ENCODE measurements at regions not wholly inside any gene's neighbourhood (a gene's known extent, or its start where the extent isn't known, plus 50 kb on each side); places are given as distances from the start of the nearest gene placed in this dataset.
"Not testable (repeated sequence)": the region's sequence is repeated elsewhere in the genome, so short reads cannot be mapped to it uniquely, and the experiment has no call there.

DNA sequence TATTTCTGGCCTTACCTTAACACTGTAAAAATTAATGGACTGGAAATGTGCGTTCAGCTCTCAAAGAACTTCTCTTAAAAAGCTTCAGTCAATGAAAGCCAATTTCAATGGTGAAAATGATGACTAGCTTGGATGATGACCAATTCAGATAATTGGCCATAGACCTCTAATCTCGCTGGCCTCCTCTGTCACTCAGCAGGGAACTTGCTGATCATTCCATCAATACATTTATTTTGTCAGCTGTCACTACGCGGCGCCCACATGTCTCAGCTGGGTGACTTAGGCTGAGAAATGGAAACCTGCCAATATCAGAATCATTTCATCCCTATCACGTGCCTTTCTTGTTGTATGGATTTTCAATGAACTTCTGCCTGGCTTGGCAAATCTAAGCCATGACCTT, 673.0 kb upstream of the AUTS2 start:
- no peak for DNase-seq (ENCODE audit: low spot score)

DNA sequence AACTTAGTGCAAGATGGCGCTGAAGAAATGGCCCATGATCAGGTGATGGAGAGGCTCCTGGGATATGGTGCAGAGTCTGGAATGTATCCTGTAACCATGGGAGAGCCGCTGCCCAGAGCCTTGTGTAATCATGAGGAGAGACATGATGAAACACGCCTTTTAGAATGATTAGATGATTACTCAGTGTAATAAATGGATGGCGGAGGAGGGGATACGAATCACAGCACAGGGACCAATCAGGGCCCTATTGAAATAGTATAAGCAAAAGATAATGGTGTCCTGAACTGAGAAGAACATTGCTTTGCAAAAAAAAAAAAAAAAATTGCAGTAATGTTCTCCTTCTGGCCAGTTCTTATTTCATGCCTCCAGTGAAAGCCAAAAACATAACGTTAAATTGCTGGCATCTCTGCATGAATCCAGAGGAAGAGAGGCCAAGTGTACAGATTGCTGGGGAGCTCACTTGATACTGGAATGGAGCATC, 668.5 kb upstream of the AUTS2 start:
- DNase-seq (ENCODE audit: low spot score): no peak

DNA sequence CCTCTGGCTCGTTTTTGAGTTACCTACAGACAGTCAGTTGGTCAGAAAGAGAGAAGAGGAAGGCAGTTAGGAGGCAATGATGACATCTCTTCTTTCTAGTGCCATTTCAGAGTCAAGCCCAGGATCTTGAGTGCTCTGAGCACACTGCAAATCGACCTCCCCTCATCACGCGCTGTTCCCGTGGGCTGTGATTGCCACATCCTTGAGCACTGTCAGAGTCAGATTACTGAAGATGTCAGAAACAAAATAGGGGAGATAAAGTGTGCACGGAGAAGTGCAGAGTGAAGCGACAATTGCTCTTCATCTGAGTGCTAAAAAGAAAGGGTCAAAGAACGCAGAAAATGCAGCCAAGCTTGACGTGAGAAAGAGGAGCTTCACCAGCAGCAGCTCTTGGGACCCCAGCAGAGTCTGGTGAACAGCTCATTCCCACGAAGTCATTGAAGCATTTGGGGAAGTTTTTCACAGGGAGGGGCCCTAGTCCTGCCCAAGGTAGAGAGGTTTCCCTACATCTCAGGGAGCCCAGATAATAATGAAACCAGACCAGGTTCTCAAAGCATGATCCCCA, 661.7 kb upstream of the AUTS2 start:
- no peak for DNase-seq (ENCODE audit: low spot score)

DNA sequence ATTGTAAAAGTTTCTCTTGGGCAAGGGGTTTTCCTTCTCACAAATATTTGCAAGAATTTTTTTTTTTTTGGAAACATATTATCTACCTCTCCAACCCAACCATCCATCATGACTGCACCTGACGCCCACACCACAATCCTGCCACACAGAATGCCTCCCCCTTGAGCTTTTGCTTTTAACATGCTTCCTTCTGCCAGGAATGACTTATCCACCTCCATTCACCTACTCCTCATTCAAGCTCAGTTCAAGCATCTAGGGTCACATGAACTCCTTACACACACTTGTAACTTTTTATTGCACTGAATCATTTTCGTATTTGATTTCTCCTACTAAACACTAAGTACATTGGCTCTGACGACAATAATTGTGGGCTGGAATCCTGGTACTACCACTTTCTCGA, 660.1 kb upstream of the AUTS2 start:
- no peak for DNase-seq (ENCODE audit: low spot score)

DNA sequence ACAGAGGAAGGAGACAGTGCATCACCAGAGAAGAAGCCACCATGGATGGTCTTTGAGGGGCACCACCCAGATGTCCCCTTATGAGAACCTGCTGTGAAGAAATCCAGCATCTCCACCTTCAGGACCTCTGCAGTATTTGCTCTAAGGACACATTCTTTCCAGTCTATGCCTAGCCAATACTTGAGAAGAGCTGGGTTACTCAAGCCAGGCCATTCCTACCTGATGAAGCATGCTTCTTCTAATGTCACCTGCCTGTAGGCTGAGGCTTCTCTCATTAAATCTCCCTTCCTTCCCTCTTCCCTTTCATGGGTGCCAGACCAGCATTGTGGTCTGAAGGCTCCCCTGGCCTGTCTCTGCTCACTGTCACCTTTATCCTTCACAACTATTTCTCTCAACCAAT, 654.5 kb upstream of the AUTS2 start:
- DNase-seq (ENCODE audit: low spot score): no peak

DNA sequence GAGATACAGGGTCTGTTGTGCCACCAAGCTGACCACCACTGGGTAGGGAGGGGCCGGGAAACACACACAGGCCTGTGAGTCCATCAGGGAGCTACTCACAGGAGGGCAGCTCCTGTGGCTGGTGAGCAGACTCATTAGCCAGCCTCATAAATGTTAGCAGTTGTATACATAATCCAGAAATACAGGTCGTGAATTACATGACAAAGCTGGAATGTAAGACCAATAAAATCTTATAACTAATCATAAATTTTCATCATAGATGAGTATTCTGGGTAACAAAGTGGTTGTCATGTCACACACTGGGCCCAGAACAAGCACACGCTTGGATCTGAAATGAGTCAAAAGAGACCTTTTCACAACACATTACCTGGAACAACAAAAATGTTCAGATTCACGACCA, 642.6 kb upstream of the AUTS2 start:
- no peak for DNase-seq (ENCODE audit: low spot score)

DNA sequence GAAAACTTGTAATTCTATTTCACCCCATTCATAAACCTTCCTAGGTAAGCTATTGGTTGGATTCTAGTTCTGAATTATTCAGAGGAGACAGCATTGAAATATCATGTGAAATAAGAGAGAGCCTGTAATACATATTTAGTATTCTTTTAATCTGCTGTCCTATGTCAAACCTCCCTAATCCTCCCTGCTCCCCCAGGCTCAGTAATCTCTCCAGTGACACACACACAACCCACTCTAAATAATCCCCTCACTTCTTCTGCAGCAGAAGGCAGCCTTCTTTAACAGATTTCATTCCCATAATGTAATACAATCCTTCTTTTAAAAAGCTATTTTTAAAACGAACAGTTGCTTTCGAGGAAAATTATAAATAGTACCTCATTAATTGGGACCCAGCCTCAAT, 639.7 kb upstream of the AUTS2 start:
- DNase-seq (ENCODE audit: low spot score): no peak

DNA sequence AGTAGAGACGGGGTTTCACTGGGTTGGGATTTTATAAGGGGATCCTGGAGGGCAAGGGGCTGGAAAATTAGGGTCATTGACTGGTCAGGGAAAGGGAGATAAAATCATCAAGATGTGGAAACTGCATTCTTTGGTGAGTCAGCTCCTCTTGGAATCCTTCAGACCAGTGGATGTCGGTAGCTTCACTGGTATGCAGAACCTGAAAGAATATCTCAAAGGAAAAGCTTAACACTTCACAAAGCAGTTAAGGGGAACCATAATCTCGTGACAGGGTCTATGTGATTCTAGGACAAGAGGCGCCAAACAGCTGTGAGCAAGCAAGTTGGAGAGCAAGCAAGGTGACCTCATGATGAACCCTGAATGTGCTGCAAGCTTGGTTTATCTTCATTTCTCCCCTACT, 634.7 kb upstream of the AUTS2 start:
- no peak for DNase-seq (ENCODE audit: low spot score)

DNA sequence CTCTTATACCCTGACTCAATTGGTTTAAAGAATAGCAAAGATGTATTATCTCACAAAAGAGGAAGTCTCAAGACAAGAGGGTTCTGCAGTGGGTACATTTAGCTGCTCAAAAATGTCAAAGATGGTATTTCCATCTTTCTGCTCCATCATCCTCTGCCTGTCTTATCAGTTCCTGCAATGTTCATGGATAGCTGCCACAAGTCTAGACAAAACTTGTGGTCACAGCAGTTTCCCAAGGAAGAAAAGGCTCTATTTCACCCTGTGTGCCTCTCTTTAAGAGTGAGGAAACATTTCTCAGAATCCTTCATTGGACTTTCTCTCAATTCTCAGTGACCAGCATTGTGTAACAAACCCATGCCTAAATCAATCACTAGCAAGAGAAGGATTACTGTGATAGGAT, 634.2 kb upstream of the AUTS2 start:
- DNase-seq (ENCODE audit: low spot score): no peak

DNA sequence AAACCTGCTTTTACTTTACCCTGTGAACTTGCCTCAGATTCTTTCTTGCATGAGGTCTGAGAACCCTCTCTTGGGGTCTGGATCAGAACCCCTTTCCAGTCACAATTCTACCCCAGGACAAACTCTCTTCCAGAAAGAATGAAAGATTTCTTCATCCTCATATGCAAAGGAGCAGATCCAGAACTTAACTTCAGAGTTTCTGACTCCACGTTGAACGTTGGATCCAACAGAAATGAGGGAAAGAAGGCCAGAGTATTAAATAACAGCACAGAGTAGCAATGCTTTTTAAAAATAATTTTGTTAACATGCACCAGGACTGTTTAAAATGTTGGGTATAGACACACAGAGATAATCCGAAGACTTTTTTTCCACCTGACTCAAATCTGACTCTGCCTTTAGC, 632.9 kb upstream of the AUTS2 start:
- no peak for DNase-seq (ENCODE audit: low spot score)

DNA sequence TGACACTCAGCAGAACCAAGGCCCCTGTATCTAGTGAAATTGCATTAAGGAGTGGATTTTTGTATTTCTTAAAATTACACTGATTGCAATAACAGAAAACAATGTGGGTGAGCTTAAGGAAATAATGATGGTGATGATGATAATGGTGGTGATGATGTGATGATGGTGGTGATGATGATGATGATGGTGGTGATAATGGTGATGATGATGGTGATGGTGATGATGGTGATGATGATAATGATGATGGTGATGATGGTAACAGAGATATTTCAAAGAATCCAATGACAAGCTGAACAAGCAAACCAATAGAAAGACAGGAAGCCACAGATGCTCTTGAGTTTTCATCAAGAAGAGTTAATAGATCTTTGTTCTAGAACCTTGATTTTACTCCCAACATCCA, 630.7 kb upstream of the AUTS2 start:
- DNase-seq (ENCODE audit: low spot score): no peak

DNA sequence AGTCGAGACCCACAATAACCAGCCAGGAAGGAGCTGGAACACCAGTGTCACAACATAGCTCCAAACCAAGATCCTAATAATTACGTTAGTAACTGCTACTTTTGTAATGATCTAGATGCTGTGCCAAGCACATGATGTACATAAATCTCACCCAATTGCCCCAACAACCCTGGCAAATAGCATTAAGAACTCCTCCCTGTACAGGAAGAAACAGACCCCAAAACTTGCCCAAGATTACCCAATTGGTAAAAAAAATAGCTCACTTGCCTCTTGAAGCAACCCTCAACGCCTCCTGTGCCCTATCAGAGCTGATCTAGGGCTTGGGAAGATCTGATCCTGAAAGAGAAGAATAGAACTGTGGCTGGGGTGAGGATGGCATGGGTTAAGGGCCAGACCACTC, 628.7 kb upstream of the AUTS2 start:
- no peak for DNase-seq (ENCODE audit: low spot score)

DNA sequence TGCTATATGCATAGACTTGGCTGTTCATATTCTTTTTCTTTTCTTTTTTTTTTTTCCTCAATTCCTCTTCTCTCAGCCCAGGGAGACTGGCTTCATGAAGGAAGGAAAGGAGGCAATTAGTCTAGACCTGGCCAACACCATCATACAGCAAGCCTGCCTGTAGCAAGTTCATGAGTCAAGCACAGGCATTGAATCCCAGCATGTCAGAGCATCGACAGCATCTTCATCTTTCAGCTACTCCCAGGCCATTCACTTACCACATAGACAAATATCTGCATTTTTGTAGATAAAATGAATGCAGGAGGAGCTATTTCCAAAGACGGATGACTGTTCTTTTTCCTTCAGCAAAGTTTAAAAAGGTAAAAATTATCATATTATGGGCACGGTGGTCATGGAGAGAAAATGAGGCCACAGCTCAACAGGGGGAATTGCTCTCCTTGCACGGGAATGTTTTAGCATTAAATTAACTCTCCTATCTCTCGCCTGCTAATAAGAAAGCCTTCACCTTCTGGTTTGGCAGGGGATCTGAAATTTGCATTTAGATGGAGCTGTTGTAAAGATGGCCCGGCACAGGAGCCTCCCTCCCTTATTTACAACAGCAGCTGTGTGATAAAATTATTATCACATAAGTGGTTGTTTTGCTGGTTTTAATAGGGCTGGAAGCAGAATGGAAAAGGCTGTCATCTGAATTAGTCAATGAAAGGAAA, 626.5 kb upstream of the AUTS2 start:
- DNase-seq (ENCODE audit: low spot score): no peak

DNA sequence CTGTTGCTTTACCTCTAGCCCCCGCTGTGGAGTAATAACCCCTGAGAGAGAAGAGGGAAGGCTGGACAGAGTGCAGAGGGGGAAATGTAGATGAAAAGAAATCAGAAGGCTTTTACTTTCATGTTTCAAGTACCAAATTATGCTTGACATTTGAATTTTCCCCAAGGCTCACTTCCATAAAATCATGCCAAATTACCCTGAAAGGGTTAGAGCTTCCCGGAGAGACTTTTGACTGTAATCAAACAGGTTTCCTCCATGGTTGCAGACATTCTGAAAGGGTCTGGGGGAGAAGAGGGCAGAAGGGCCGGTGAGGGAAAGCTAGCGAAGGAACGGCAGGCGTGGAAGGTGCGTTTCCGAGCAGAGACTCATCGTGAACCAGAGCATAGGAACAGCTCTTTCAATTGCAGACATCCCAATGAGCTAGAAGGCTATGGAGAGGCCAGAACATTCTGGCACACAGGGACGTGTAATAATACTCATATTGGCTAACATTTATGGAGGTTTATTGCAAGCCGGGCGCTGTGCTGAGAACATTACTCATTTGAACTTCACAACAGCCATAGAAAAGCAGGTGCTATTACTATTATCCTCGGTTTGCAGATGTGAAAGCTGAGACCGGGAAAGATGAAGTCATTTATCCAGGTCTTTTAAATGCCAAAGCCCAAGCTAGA, 620.8 kb upstream of the AUTS2 start:
- DNase-seq (ENCODE audit: low spot score): no peak

DNA sequence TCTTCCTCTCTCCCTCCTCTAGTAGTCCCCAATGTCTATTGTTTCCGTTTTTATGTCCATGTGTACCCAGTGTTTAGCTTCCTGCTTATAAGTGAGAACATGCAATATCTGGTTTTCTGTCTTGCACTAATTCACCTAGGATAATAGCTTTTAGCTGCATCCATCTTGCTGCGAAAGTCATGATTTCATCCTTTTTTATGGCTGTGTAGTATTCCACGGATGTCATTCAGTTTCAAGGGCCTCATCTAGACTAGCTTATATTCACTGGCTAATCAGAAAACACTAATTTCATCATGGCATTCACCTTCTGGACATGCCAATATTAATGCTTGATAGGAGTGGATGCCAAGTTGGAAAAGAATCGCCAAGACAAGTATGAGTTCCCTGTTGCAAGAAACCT, 619.6 kb upstream of the AUTS2 start:
- DNase-seq (ENCODE audit: low spot score): no peak

DNA sequence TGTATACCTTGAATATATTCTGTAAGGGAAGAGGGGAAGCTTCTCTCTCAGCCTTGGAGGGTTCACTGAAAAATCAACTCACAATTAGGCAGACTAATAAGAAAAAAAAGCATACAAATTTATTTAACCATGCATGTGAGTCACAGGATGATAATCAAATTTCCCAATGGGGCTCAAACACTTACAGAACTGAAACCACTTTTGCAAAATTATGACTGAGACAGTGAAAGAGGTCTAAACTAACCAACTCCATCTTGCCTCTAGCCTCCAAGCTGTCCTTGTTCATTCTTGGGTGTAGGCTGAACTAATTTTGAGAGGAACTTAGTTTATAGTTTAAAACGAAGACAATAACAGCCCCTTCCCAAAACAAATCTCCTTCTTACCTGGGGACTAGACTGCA, 618.3 kb upstream of the AUTS2 start:
- no peak for DNase-seq (ENCODE audit: low spot score)

DNA sequence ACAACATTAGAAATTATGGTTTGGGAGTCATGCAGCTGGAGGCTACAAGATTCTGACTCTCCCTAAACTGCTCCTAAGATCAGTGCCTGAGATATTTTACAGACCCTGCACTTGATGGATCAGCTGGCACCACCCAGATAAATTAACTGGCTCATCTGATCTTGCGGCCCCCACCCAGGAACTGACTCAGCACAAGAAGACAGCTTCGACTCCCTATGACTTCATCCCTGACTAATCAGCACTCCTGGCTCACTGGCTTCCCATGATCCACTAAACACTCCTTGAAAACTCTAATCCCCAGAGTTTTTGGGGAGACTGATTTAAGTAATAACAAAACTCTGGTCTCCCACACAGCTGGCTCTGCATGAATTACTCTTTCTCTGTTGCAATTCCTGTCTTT, 617.8 kb upstream of the AUTS2 start:
- DNase-seq (ENCODE audit: low spot score): not testable (repeated sequence)

DNA sequence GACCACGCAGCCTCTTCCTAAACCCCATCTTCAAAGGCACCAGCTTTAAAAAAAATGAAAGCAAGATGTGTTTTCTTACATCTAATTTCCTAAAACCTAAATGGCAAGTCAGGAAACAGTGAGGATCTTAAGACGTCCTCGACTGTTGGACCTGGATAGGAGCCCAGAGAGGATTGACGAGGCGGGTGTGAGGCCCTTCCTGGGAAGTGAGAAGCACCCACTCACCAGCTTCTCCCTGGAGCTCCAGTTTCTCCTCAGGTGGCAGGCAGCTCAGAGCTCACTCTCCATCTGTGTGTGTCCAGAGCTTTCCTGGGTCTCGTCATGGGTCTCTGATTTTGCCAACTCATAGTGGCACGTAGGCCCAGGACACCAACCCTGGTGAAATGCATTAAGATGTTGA, 614.0 kb upstream of the AUTS2 start:
- DNase-seq (ENCODE audit: low spot score): no peak

DNA sequence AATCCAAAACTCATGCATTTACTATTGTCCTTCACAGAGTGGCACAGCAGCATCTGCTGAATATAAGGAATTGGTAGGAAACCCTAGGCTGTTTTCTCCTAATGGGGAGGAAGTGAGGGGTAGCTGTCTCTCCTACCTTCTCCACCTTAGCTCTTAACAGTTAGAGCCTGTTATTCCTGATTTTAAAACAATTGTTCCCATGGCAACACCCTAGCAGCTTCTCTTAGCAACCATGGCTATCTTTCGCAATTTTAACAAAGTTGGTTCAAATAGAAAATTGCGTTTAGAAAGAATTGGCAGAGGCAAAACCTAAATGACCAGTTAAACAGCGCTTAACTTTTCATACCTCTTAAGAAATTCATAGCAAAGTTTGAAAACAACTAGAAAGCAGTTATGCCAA, 603.4 kb upstream of the AUTS2 start:
- DNase-seq (ENCODE audit: low spot score): no peak

DNA sequence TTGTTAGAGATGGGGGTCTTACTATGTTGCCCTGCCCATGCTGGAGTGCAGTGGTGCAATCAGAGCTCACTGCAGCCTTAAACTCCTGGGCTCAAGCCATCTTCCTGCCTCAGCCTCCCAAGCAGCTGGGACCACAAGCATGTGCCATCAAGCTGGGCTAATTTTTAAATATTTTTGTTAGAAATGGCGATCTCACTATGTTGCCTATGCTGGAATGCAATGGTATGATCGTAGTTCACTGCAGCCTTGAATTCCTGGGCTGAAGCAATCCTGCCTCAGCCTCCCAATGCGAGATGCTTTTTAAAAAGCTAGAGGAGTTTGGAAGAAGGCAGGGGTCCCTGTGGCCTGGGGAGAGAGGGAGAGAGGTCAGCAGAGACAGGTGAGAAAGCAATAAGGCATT, 600.1 kb upstream of the AUTS2 start:
- no peak for DNase-seq (ENCODE audit: low spot score)

DNA sequence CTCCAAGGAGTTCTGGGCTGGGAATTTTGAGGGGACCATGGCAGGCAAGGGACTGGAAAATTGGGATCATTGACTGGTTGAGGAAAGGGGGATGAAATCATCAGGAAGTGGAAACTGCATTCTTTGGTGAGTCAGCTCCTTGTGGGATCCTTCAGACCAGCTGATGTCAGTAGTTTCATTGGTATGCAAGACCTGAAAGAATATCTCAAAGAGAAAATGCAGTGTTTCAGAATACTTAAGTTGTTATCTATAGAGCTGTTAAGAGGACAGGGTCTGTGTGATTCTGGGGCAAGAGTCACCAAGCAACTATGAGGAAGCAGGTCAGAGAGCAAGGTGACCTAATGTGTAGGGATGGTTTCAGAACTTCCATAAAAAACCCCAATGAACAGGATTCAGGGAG, 595.9 kb upstream of the AUTS2 start:
- no peak for DNase-seq (ENCODE audit: low spot score)

DNA sequence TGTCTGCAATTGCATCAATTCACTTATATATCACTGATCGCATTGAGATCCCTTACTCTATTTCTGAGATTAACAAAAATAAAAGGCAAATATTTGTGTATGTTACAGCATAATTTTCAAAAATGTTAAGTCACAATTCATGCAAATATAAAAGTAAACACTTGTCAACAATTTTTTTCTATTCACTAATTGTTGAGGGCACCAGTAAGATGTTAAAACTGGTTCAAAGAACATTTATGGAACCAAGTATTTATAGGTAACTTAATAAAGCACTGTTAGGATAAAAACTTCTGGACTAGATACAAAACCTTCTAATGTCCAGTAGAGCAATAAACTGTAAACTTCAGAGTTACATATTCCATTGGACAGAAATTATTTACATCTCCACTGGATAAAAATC, 586.1 kb upstream of the AUTS2 start:
- DNase-seq (ENCODE audit: low spot score): no peak

DNA sequence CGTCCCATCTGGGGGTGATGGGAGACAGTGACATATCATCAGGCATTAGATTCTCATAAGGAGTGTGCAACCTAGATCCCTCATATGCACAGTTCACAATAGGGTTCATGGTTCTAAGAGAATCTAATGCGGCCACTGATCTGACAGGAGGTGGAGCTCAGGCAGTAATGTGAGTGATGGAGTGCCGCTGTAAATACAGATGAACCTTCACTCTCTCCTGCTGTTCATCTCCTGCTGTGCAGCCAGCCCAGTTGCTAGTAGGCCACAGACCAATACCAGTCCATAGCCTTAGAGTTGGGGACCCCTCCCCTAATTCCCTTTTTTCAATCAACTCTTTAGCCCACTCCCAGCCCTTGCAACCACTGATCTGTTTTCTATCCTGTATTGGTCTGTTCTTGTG, 581.1 kb upstream of the AUTS2 start:
- no peak for DNase-seq (ENCODE audit: low spot score)

DNA sequence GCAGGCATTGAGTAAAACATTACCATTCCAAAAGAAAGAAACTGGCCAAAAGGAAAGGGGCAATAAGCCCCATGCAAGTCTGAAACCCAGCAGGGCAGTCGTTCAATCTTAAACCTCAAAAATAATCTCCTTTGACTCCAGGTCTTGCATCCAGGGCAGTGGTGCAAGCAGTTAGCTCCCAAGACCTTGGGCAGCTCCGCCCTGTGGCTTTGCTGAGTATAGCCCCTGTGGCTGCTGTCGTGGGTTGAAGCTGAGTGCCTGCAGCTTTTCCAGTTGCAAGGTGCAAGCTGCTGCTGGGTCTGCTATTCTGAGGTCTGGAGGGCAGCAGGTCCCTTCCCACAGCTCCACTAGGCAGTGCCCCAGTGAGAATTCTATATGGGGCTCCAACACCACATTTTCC, 580.1 kb upstream of the AUTS2 start:
- no peak for DNase-seq (ENCODE audit: low spot score)

All from germinal center (tissue), 1 donor.